ENCODE measurements at regions not wholly inside any gene's neighbourhood (a gene's known extent, or its start where the extent isn't known, plus 50 kb on each side); places are given as distances from the start of the nearest gene placed in this dataset.
"Not testable (repeated sequence)": the region's sequence is repeated elsewhere in the genome, so short reads cannot be mapped to it uniquely, and the experiment has no call there.

DNA sequence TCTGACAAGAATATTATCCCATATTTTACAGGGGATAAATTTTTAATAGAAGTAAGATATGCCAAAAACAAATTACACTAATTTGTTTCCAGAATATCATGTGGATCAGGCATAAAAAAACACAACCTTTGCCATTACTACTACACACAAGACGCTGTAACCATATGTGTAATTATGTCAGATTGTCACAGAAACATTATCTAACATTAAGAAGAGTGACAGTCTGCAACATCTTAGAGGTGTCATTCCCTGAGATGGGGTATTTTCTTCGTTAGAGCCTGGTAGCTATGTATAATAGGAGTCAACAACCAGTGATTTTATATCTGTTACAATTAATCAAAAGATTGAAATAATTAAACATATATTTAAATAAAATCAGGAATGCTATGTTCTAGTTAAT is 518.9 kb downstream of the RERGL start:
- in situ Hi-C loops (cut with MboI; ENCODE audit: low pct_unique_long_range_greater_than_20kb, low sequenced_read_pairs), result no loop called here

DNA sequence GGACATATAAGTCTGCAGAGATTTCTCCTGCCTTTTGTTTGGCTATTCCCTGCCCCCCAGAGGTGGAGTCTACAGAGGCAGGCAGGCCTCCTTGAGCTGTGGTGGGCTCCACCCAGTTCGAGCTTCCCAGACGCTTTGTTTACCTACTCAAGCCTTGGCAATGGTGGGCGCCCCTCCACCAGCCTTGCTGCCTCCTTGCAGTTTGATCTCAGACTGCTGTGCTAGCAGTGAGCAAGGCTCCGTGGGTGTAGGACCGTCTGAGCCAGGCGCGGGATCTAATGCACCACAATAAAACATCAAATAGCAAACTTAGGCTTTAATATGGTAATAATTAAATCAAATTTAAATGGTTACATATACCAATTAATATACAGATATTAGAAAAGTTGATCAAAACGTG is 525.4 kb downstream of the RERGL start:
- in situ Hi-C loops (cut with MboI; ENCODE audit: low pct_unique_long_range_greater_than_20kb, low sequenced_read_pairs); DNase-seq: not testable (repeated sequence)

More for the DNA sequence above, 518.9 kb downstream of the RERGL start:
- DNase-seq, result no peak

DNA sequence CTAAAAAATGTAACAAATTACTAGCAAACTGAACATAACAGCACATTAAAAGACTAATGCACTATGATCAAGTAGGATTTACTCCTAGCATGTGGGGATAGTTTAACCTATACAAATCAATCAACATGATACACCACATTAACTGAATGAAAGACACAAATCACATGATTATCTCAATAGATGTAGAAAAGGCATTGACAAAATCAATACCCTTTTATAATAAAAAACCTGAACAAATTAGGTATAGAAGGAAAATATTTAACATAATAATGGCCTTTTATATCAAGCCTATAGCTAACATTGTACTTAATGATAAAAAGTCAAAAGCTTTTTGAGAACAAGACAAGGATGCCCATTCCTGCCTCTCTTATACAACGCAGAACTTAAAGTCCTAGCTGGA is 540.0 kb downstream of the RERGL start:
- DNase-seq, result no peak
- in situ Hi-C loops (cut with MboI; ENCODE audit: low pct_unique_long_range_greater_than_20kb, low sequenced_read_pairs), result no loop called here

DNA sequence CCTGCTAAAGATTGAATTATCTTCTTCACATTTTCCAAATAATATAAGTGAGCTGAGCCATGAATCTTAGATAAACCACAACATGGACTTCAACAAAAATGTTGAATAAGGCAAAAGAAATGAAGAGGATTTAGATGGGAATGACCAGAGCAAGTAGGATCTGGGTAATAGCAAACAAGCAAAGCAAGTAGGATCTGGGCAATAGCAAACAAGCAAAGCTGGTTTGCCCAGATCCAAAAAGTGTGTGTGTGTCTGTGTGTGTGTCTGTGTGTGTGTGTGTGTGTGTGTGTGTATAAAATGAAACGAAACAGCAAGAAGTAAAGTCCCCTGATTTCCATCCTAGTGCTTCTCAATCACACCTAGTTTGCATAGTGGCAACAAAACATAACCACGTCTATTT is 549.1 kb downstream of the RERGL start:
- no peak for DNase-seq
- in situ Hi-C loops (cut with MboI; ENCODE audit: low pct_unique_long_range_greater_than_20kb, low sequenced_read_pairs), result no loop called here

DNA sequence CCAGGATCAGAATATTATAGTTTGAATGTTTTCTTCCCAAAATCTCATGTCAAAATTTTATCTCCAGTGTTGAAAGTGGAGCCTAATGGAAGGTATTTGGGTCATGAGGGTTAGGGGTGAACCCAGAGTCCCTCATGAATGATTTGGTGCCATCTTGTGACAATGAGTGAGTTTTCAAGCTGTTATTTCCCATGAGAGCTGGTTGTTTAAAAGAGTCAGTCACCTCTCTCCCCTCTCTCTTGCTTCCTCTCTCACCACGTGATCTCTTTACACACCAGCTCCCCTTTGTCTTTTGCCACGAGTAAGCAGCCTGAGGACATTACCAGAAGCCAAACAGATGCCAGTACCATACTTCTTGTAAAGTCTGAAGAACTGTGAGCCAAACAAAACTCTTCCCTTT is 561.6 kb downstream of the RERGL start:
- in situ Hi-C loops (cut with MboI; ENCODE audit: low pct_unique_long_range_greater_than_20kb, low sequenced_read_pairs), result no loop called here
- peak; percentile 16 for DNase-seq

DNA sequence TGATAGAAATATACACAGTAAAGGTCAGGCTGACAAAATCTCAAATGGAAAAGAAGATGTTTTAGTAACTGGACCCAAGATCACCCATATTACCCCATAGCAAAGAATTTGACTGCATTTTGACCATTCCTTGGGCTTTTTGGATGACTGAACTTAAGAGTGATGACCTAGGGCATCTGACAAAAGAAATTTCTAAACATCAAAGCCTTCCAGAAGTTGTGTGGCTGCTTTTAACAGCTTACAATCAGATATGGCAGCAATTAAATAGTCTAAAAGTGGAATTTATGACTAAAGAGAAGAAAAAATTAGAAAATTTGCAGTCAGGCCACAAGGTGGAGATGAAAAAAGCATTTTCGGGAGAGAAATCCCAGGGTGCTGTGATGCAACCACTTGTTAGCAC is 563.0 kb downstream of the RERGL start:
- DNase-seq, result no peak
- in situ Hi-C loops (cut with MboI; ENCODE audit: low pct_unique_long_range_greater_than_20kb, low sequenced_read_pairs), result no loop called here

DNA sequence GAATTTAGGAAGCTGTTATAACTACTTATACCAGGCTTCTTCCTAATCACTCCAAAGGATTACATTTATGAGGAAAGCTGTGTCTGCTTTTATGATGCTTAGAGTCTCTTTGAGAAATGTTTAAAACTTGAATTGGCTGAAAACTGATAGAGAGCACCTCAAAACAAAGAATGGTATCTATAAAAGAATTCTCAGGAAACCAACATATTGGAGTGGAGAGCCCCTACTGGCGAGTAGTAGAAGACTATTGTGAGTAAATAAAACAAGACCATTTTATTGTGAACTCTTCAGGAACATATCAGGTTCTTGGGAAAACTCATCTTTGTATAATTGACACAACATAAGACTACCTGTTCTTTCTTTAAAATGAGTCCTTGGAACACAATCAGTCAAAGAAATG is 578.6 kb downstream of the RERGL start:
- no peak for DNase-seq
- in situ Hi-C loops (cut with MboI; ENCODE audit: low pct_unique_long_range_greater_than_20kb, low sequenced_read_pairs), result no loop called here

DNA sequence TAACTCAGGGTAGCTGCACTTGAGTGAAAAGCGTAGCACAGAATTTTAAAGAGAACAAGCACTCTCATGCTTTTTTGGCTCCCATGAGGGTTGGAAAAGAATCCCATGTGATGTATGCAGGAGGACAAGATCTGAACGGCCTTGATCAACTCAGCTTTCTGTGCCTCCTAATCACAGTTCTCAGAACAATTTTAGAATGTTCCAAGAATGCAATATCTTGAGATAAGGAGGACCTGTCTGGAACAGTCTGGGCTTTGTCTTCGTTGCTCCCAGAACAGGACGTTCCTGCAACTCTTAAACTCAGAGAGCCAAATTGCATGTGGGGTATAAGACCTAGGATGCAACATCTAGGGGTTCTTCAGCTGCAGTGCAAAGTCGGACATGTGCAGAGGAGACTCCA is 582.7 kb downstream of the RERGL start:
- DNase-seq, result no peak
- in situ Hi-C loops (cut with MboI; ENCODE audit: low pct_unique_long_range_greater_than_20kb, low sequenced_read_pairs), result no loop called here

DNA sequence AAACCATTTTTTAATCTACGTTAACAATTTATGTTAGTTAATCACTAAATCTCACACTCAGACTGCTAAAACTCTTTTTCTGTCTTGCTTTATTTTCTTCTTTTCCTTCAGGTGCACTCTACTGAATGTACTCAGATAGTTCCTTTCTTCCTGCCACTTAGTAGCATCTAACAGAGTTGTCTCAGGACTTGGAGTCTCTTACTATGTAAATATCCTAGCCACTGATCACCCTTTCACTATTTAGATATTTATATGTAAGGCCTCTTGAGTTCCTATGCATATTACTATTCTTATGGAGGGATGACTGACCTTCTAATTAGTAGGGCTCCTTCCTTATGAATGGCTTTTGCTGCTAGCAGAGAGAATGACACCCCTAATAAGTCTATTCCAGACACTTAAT is 586.3 kb downstream of the RERGL start:
- in situ Hi-C loops (cut with MboI; ENCODE audit: low pct_unique_long_range_greater_than_20kb, low sequenced_read_pairs), result no loop called here
- no peak for DNase-seq

DNA sequence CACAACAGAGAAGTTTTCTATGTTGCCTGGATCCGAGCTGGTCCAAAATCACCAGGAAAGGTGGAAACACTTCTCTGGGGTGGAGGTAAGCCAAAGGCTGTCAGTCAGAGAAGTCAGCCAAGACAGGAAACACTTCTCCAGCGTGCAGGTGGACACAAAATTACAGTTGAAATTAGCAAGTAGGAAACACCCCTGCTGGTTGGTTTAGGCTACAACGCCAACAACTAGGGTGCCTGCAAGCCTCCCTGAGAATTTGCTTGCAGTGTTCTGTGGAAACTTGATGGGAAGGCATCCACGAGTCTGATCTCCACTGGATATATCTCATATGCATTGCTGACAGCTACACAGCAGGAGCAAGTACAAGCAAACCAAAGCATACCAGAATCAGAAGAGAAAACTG is 600.5 kb downstream of the RERGL start:
- no peak for DNase-seq
- in situ Hi-C loops (cut with MboI; ENCODE audit: low pct_unique_long_range_greater_than_20kb, low sequenced_read_pairs), result no loop called here

DNA sequence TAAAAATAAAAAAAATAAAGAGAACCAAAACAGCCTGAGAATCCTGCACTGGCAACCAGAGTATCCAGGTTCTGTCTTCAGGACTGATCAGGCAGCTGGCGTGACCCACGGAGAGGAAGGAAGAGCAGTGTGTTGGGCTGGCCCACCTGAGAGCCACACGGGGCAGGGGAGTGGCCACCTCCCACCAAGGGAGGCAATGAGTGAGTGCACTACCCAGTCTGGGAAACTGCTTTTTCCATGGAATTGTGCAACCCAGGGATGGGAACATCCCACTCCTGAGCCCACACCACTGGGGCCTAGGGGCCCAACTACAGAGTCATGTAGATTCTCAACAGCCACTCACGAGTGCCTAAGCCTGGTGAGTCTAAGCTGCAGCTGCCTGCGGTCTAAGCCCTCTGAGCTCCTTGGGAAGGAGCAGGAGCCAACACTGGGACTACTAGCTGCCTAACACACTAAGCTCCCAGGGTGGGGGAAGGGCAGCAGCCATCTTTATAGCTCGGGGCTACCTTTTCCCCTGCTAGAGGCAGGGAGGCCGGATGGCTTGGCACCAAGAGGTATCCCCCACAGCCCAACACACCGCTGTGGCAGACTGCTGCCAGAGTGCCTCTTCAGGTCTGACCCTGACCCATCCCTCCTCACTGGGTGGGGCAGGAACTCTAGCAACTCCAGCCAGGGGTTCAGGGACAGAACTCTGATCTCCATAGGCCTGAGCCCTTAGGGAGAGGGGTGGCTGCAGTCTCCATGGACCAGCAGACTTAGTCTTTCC is 610.9 kb downstream of the RERGL start:
- DNase-seq, result no peak
- in situ Hi-C loops (cut with MboI; ENCODE audit: low pct_unique_long_range_greater_than_20kb, low sequenced_read_pairs), result no loop called here

DNA sequence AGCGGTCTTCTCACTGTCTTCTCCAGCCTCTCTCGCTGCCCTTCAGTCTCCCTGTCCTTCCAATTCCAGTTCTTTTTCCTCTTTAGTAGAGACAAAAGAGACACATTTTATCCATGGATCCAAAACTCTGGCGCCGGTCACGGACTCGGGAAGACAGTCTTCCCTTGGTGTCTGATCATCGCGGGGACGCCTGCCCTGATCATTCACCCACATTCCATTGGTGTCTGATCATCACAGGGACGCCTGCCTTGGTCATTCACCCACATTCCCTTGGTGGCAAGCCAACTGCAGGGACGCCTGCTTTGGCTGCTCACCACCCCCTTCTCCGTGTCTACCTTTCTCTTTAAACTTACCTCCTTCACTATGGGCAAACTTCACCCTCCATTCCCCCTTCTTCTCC is 619.5 kb downstream of the RERGL start:
- in situ Hi-C loops (cut with MboI; ENCODE audit: low pct_unique_long_range_greater_than_20kb, low sequenced_read_pairs), result no loop called here
- no peak for DNase-seq

DNA sequence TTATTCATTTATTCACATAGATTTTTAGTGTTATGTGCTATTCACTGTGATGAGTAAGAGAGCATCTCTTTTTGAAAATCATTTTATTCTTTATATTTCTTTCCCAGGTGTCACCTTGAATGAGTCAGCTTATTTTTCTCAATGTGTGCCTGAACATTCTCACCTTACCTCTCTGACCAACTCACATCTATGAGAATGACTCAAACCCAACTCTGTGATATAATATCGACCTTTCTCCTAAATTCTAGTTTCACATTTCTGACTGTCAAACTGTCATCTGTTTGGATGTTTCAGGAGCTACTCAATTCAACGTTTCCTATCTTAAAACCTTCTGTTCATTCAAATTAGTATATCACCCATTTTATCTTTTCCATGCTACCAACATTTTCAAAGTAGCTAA is 630.8 kb downstream of the RERGL start:
- no peak for DNase-seq
- in situ Hi-C loops (cut with MboI; ENCODE audit: low pct_unique_long_range_greater_than_20kb, low sequenced_read_pairs), result no loop called here

DNA sequence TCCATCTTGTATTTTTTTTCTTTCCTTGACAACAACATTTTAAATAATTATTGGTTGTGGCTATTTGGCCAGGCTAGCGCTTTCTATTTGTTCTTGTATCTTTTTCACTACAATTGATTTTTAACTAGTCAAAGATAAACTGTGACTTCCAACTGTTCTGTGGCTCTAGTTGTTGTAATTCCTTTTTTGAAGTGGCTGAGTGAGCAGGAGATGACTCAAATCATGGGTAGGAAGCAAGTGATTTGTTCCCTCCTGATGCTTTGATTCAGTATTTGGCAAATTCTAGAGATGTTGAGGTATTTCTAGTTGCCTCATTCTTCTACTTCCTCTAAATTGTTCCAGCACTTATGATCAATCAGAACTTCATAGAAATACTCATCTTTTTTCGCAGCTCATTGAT is 633.5 kb downstream of the RERGL start:
- DNase-seq, result no peak
- in situ Hi-C loops (cut with MboI; ENCODE audit: low pct_unique_long_range_greater_than_20kb, low sequenced_read_pairs), result no loop called here

DNA sequence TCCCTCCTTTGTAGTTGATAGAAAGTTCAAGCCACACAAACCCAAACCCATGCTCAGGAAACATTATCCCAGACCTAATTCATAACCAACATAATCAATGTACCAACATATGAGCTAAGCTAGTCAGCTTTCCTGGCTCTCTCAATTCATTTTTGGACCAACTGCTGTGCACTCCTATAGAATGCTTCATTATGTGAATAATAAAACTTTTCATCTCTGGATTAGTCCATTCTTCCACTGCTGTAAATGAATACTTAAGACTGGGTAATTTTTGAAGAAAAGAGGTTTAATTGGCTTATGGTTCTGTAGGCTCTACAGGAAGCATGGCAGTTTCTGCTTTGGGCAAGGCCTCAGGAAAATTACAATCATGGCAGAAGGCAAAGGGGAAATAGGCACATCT is 651.9 kb downstream of the RERGL start:
- in situ Hi-C loops (cut with MboI; ENCODE audit: low pct_unique_long_range_greater_than_20kb, low sequenced_read_pairs), result no loop called here
- DNase-seq, result no peak

DNA sequence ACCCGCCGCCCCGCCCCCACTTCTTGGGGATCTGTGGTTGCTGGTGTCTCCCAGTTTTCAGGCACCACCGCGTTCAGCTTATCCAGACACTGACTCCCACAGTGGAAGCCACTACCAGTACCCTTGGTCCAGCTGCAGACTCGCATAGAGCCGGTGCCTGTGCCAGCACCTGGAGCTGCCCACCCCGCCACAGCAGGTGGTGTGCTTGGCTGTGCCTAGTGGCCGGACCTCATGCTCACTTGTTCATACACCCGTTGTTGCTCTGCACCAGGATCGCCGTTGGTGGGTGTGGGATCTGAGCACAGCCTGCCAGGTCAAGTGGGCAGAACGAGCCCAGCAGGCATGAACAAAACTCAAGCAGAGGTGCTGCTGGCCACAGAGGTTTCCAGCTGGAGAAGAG is 673.2 kb downstream of the RERGL start:
- no peak for DNase-seq
- in situ Hi-C loops (cut with MboI; ENCODE audit: low pct_unique_long_range_greater_than_20kb, low sequenced_read_pairs), result no loop called here

DNA sequence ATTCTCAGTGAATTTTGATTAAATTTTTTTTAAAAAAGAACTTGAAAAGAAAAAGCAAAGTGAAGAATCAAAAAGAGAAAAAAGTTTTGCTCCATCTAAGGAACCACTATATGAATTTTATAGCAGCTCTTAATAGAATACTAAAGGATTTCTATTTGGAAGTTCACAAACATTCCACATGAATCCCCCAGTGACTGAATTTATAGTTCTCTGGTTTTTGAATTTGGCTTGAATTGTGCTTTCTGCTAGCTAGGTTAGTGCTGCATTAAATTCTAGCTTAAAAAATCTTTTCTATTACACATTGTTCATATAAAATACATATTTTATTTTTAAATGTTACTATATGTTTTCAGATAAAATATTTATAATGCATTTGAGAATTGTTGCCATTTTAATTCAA is 675.4 kb downstream of the RERGL start:
- DNase-seq, result no peak
- in situ Hi-C loops (cut with MboI; ENCODE audit: low pct_unique_long_range_greater_than_20kb, low sequenced_read_pairs), result no loop called here

DNA sequence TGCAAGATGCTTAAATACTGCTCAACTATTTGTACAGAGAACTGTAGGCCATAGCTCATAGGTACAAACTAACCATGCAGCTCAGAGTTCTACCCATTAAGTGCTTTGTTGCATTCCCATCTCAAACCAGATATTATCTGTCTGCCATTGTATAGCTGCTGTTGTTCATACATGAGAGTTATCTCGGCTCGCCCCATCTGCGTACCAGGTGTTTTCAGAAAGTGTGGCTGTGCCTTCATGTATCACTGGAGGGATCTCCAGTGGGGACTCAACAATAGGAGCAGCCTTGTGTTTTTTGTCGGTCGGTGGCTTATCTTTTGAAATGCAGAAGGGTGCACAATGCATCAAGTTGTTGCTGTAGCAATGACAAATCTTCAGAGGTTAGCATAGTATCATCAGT is 678.3 kb downstream of the RERGL start:
- in situ Hi-C loops (cut with MboI; ENCODE audit: low pct_unique_long_range_greater_than_20kb, low sequenced_read_pairs), result no loop called here
- no peak for DNase-seq

DNA sequence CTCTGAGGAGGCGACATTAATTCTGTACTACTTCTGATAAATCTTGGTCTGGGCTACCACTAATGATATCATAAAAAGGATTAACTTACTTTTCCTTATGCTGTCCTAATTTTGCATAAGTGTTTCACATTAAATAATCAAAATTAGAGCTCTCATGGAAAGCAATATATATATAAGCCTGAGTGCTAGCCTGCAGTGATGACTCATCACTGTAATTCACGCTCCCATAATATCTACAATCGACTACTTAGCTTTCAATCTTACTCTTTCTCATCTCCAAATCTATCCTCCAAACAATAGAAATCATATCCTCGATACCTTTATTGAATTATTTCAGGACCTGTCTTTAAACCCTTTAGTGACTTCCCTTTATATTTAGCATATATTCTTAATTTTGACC is 701.3 kb downstream of the RERGL start:
- in situ Hi-C loops (cut with MboI; ENCODE audit: low pct_unique_long_range_greater_than_20kb, low sequenced_read_pairs), result no loop called here
- DNase-seq, result no peak

DNA sequence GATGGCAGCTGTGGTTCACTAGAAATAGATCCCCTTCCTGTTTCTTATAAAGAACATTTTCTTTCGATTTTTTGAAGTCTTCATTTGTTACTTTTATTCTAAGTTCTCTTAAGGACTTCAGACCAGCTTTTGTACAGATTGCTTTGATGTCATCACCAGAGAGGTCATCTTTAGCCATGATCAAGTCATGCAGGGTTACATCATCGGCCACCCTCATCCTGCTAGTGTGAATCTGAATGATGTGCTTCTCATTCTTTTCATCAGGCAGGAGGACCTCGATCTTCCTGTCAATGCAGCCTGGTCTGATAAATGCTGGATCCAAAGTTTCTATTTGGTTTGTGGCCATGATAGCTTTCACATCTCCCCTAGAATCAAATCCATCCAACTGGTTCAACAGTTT is 706.7 kb downstream of the RERGL start:
- in situ Hi-C loops (cut with MboI; ENCODE audit: low pct_unique_long_range_greater_than_20kb, low sequenced_read_pairs), result no loop called here
- DNase-seq, result no peak

DNA sequence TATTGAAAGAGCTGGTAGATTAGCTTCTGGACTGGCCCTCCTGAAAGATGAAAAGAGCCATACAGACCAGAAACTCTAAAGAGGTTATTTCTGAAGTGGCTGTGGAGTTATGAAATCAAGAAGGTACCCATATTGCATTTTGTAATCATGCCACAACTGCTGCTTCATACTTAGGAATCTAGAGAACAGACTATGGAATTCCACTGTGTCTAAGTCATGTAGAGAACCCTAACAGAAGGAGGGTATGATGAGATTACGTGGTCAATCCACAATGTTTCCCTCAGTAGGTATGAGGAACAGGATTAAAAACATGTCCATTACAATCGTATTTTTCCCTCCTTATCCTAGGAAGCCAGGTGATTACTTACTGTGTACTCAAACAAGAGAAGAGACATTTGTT is 708.8 kb downstream of the RERGL start:
- in situ Hi-C loops (cut with MboI; ENCODE audit: low pct_unique_long_range_greater_than_20kb, low sequenced_read_pairs), result no loop called here
- no peak for DNase-seq

DNA sequence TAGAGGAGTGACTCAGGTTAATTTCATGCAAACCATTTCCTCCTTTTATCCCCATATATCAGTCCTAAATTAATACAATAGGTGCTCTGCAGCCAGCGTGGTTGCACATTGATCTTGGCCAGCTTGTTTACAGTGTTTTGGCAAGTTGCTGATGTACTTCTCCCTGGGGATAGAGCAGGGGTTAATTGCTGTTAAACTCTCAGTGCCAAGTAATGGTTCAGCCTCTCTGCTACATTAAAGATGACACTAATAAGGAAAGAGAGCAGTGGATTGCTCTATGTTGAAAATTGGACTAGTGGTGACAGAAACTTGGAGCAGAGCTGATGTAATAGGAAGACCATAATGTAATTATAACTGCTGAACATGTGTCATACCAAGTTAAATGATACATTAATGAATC is 717.5 kb downstream of the RERGL start:
- no peak for DNase-seq
- in situ Hi-C loops (cut with MboI; ENCODE audit: low pct_unique_long_range_greater_than_20kb, low sequenced_read_pairs), result no loop called here
